Natural killer cell (primary cell): ENCODE measurements at regions not wholly inside any gene's neighbourhood (a gene's known extent, or its start where the extent isn't known, plus 50 kb on each side); places are given as distances from the start of the nearest gene placed in this dataset.

Experiments used
- ATAC-seq, 3 donors: fragments of 150-1000 bp in 2 of 3; fragments of 200-7000 bp in 1 of 3; cut with Tn5 transposase; 1 replicate in 1 of 3; 2 replicates in 2 of 3; pipeline ENCODE4 v1.10.0; 2021; ENCODE audit warnings: mild to moderate bottlenecking in 2 of 3, moderate library complexity in 2 of 3
- DNase-seq, 2 donors: peaks; one replicate each; pipeline versions ENCODE4 v3.0.0 to v3.0.0-alpha.2; 2013 to 2021; ENCODE audit warnings: mixed read lengths in 1 of 2
- H3K27ac ChIP-seq: one replicate; pipeline ENCODE4 v1.5.1; 2013; ENCODE audit warnings: mild to moderate bottlenecking, low read length
- H3K27me3 ChIP-seq: one replicate; pipeline ENCODE4 v1.6.1; 2013; ENCODE audit warnings: low read length; ENCODE audit not compliant: control insufficient read depth, insufficient read depth
- H3K36me3 ChIP-seq: one replicate; pipeline ENCODE4 v1.6.1; 2013; ENCODE audit warnings: low read length; ENCODE audit not compliant: control insufficient read depth, insufficient read depth
- H3K4me1 ChIP-seq: one replicate; pipeline ENCODE4 v1.6.1; 2013; ENCODE audit warnings: low read length; ENCODE audit not compliant: control insufficient read depth, insufficient read depth
- H3K4me3 ChIP-seq: one replicate; pipeline ENCODE4 v1.5.1; 2013; ENCODE audit warnings: low read length
- H3K9me3 ChIP-seq: one replicate; pipeline ENCODE4 v1.6.1; 2013; ENCODE audit warnings: low read length; ENCODE audit not compliant: control insufficient read depth, insufficient read depth
- H3K27ac Mint-ChIP-seq, 2 donors: one replicate each; pipeline ENCODE4 v1.8.0; 2022; ENCODE audit warnings: mild to moderate bottlenecking in 2 of 2, mixed read lengths in 2 of 2, moderate library complexity in 1 of 2
- H3K27me3 Mint-ChIP-seq, 2 donors: one replicate each; pipeline ENCODE4 v1.8.0; 2022; ENCODE audit warnings: low read depth in 2 of 2, mixed read lengths in 2 of 2
- H3K36me3 Mint-ChIP-seq: one replicate; pipeline ENCODE4 v1.8.0; 2022; ENCODE audit warnings: mixed read lengths
- H3K4me1 Mint-ChIP-seq, 2 donors: one replicate each; pipeline ENCODE4 v1.8.0; 2022; ENCODE audit warnings: mixed read lengths in 2 of 2
- H3K4me3 Mint-ChIP-seq: one replicate; pipeline ENCODE4 v1.8.0; 2022; ENCODE audit warnings: mild to moderate bottlenecking, moderate library complexity, mixed read lengths
- H3K9me3 Mint-ChIP-seq, 2 donors: one replicate each; pipeline ENCODE4 v1.8.0; 2022; ENCODE audit warnings: mixed read lengths in 2 of 2
- CTCF ChIP-seq: fragments of 200-600 bp; IDR thresholded peaks from one replicate; pipeline ENCODE4 v1.8.0; 2022; ENCODE audit warnings: antibody characterized with exemption
- WGBS: methylation state at CpG from one replicate; pipeline ENCODE4 v1.1.7; 2013; ENCODE audit warnings: missing lambda C conversion rate; ENCODE audit not compliant: insufficient coverage; 5-methylcytosine and 5-hydroxymethylcytosine counted together
- intact Hi-C: fragments of 100-400 bp; cut with micrococcal nuclease; formaldehyde crosslinking; loops from one replicate; pipeline ENCODE4 v1.14.2; 2022

GRCh38 chr10:20677340-20677739 lies 219.8 kb downstream of the NEBL start:
- H3K9me3 Mint-ChIP-seq = no peaks in the 10 kb centered on the region
- no peak for DNase-seq
- WGBS = 88% methylated on average over 5 of the region's 5 CpGs

GRCh38 chr10:20674926-20675325 lies 222.2 kb downstream of the NEBL start:
- DNase-seq (no peak), ATAC-seq (no peak)
- Mint-ChIP-seq H3K4me3 (no peak overlapping the region), H3K36me3 (no peaks in the 10 kb centered on the region), H3K27me3 (peaks cover 0 to 10% of the 10 kb centered on the region in 2 donors), H3K27ac (no peak overlapping the region), H3K9me3 (no peaks in the 10 kb centered on the region), H3K4me1 (peaks cover 8 to 16% of the 10 kb centered on the region in 2 donors)
- H3K36me3 ChIP-seq = no peaks in the 10 kb centered on the region
- H3K27me3 ChIP-seq = no peaks in the 10 kb centered on the region
- no peak for TF ChIP-seq CTCF
- H3K4me3 ChIP-seq = no peak overlapping the region
- no peaks in the 10 kb centered on the region for H3K4me1 ChIP-seq
- 28% methylated on average over 1 of the region's 1 CpG for WGBS
- H3K9me3 ChIP-seq = no peaks in the 10 kb centered on the region
- no peak overlapping the region for H3K27ac ChIP-seq
- intact Hi-C loops = no loop called here

More at GRCh38 chr10:20677340-20677739, 219.8 kb downstream of the NEBL start:
- Histone ChIP-seq H3K9me3 (peaks cover 3% of the 10 kb centered on the region), H3K4me1 (no peaks in the 10 kb centered on the region), H3K27me3 (no peaks in the 10 kb centered on the region), H3K36me3 (no peaks in the 10 kb centered on the region), H3K27ac (no peak overlapping the region), H3K4me3 (no peak overlapping the region)
- Mint-ChIP-seq H3K36me3 (no peaks in the 10 kb centered on the region), H3K27ac (no peak overlapping the region), H3K4me3 (no peak overlapping the region), H3K27me3 (no peaks in the 10 kb centered on the region), H3K4me1 (peaks cover 0 to 6% of the 10 kb centered on the region in 2 donors)
- intact Hi-C loops = no loop called here
- ATAC-seq = no peak
- TF ChIP-seq CTCF = no peak

- TF ChIP-seq CTCF = no peak
- Histone ChIP-seq H3K36me3 (no peaks in the 10 kb centered on the region), H3K4me1 (peaks cover 2% of the 10 kb centered on the region), H3K27me3 (no peaks in the 10 kb centered on the region), H3K4me3 (no peak overlapping the region), H3K9me3 (no peaks in the 10 kb centered on the region), H3K27ac (no peak overlapping the region)
- intact Hi-C loops = no loop called here
- ATAC-seq = no peak
- Mint-ChIP-seq H3K4me3 (no peak overlapping the region), H3K36me3 (peaks cover 8% of the 10 kb centered on the region), H3K9me3 (peaks cover 3 to 4% of the 10 kb centered on the region in 2 donors), H3K4me1 (peaks cover 21 to 29% of the 10 kb centered on the region in 2 donors), H3K27ac (no peak overlapping the region), H3K27me3 (peaks cover 0 to 10% of the 10 kb centered on the region in 2 donors)
- DNase-seq = no peak
- WGBS = 64% methylated on average over 4 of the region's 4 CpGs
Measured at GRCh38 chr10:20673175-20673574, 223.9 kb downstream of the NEBL start.

- Mint-ChIP-seq H3K9me3 (peaks cover 3 to 4% of the 10 kb centered on the region in 2 donors), H3K27ac (no peak overlapping the region), H3K36me3 (peaks cover 8% of the 10 kb centered on the region), H3K4me1 (peaks cover 25 to 33% of the 10 kb centered on the region in 2 donors), H3K27me3 (peaks cover 0 to 10% of the 10 kb centered on the region in 2 donors), H3K4me3 (no peak overlapping the region)
- no peaks in the 10 kb centered on the region for H3K36me3 ChIP-seq
- intact Hi-C loops = no loop called here
- DNase-seq (no peak), ATAC-seq (no peak)
- H3K9me3 ChIP-seq = no peaks in the 10 kb centered on the region
- TF ChIP-seq CTCF = no peak
- WGBS = 77% methylated on average over 3 of the region's 5 CpGs
- H3K27ac ChIP-seq = no peak overlapping the region
- H3K27me3 ChIP-seq = no peaks in the 10 kb centered on the region
- H3K4me3 ChIP-seq = no peak overlapping the region
- peaks cover 2% of the 10 kb centered on the region for H3K4me1 ChIP-seq
Measured at GRCh38 chr10:20672741-20673140, 224.4 kb downstream of the NEBL start.
